ENCODE measurements at regions not wholly inside any gene's neighbourhood (a gene's known extent, or its start where the extent isn't known, plus 50 kb on each side); places are given as distances from the start of the nearest gene placed in this dataset.

DNA sequence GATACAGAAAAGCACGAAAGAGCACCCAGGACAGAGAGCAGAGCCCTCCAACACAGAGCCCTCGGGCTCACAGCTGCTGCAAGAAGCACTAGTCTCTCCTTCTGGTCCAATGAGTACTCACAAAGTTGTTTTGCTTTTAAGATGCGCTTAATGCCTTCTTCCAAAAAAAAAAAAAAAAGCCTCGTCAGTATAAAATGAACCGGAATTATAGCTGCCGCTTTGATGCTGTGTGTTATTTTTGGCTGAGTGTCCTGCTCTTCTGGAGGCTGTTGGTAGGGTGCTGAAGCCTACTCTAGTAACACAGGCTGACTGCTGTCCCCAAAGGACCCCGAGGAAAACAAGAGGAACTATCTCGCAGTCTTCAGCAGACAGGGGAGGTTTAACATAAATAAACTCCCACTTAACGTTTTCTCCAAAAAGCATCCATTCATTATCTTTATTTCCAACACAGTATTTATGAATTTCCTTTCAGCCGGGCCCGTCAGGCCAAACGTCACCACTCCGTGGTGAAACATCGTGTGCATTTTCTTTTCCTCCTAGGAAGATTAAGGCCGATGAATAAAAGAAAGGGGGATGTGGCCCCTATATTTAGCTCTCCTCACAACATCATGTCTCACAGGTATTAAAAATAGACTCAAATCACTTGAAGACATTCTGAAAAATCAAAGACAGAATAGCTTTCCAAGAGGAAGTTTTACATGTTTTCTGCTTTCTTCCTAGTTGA lies 213.7 kb upstream of the PPARGC1A start:
- 71% methylated on average over 15 of the region's 15 CpGs for WGBS
- Histone ChIP-seq H3K36me3 (ENCODE audit: control insufficient read depth in 4 of 4, insufficient read depth in 3 of 4, low read depth in 1 of 4, low read length in 3 of 4) (no peaks in the 10 kb centered on the region), H3K27me3 (ENCODE audit: control insufficient read depth in 4 of 4, insufficient read depth in 4 of 4, low read length in 3 of 4) (no peaks in the 10 kb centered on the region), H3K27ac (ENCODE audit: low read depth in 1 of 2, low read length in 2 of 2) (no peak overlapping the region), H3K9me3 (ENCODE audit: control insufficient read depth in 4 of 4, low read length in 3 of 4) (no peaks in the 10 kb centered on the region), H3K9ac (ENCODE audit: low read depth in 1 of 2, low read length in 2 of 2) (no peak overlapping the region), H3K4me3 (ENCODE audit: low read depth in 1 of 3, low read length in 3 of 3) (no peak overlapping the region), H3K4me1 (ENCODE audit: control insufficient read depth in 4 of 4, insufficient read depth in 4 of 4, low read length in 3 of 4) (peaks cover 2 to 24% (median 10%) of the 10 kb centered on the region in 4 donors)
- TF ChIP-seq REST (IDR thresholded peaks at IDR 0.05) (no peak), ZBTB33 (IDR thresholded peaks at IDR 0.05) (no peak), FOXA2 (IDR thresholded peaks at IDR 0.05) (no peak), EGR1 (IDR thresholded peaks at IDR 0.05; ENCODE audit: low read depth in 2 of 2) (no peak)
- no peak for DNase-seq (ENCODE audit: low spot score)

GRCh38 chr4:24102621-24103020 lies 212.8 kb upstream of the PPARGC1A start:
- Histone ChIP-seq H3K27ac (ENCODE audit: low read depth in 1 of 2, low read length in 2 of 2) (no peak overlapping the region), H3K4me3 (ENCODE audit: low read depth in 1 of 3, low read length in 3 of 3) (no peak overlapping the region), H3K9me3 (ENCODE audit: control insufficient read depth in 4 of 4, low read length in 3 of 4) (no peaks in the 10 kb centered on the region), H3K27me3 (ENCODE audit: control insufficient read depth in 4 of 4, insufficient read depth in 4 of 4, low read length in 3 of 4) (no peaks in the 10 kb centered on the region), H3K4me1 (ENCODE audit: control insufficient read depth in 4 of 4, insufficient read depth in 4 of 4, low read length in 3 of 4) (peaks cover 2 to 24% (median 10%) of the 10 kb centered on the region in 4 donors), H3K36me3 (ENCODE audit: control insufficient read depth in 4 of 4, insufficient read depth in 3 of 4, low read depth in 1 of 4, low read length in 3 of 4) (no peaks in the 10 kb centered on the region), H3K9ac (ENCODE audit: low read depth in 1 of 2, low read length in 2 of 2) (no peak overlapping the region)
- whole genome bisulfite sequencing = 94% methylated on average over 4 of the region's 4 CpGs
- TF ChIP-seq RAD21 (IDR thresholded peaks at IDR 0.05) = no peak
- no peak for TF ChIP-seq NR2F2 (IDR thresholded peaks at IDR 0.05)
- TF ChIP-seq SP1 (IDR thresholded peaks at IDR 0.05) = no peak
- TF ChIP-seq HNF4A (conservative IDR thresholded peaks at IDR 0.05) = no peak
- no peak for TF ChIP-seq TAF1 (conservative IDR thresholded peaks at IDR 0.05)
- TF ChIP-seq EGR1 (IDR thresholded peaks at IDR 0.05; ENCODE audit: low read depth in 2 of 2) = no peak
- no peak for TF ChIP-seq FOXA1 (IDR thresholded peaks at IDR 0.05)
- no peak for TF ChIP-seq RXRA (IDR thresholded peaks at IDR 0.05)
- no peak for TF ChIP-seq JUND (IDR thresholded peaks at IDR 0.05)
- TF ChIP-seq REST (IDR thresholded peaks at IDR 0.05) = no peak
- no peak for DNase-seq (ENCODE audit: low spot score)
